ENCODE measurements at regions not wholly inside any gene's neighbourhood (a gene's known extent, or its start where the extent isn't known, plus 50 kb on each side); places are given as distances from the start of the nearest gene placed in this dataset.
"Not testable (repeated sequence)": the region's sequence is repeated elsewhere in the genome, so short reads cannot be mapped to it uniquely, and the experiment has no call there.

DNA sequence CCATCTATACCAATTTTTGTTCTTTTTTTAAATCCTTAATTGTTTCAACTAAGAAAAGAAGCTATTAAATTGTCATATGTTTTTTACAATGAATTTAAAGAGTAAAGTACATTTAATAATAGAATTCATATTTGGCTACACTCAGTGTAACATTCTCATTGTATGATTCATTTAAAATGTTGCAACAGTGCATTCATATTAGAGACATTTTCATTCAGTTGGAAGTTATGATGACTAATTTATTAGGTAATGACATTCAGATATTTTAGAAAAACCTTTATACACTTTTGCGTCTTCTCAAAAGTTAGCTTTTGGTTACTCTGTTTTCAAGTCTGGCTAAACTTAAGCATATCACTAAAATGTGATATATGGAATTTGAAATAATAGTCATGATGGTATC is 887.5 kb upstream of the NRXN1 start:
- H3K27ac ChIP-seq: no peak overlapping the region
- TF ChIP-seq, protein P1, sequence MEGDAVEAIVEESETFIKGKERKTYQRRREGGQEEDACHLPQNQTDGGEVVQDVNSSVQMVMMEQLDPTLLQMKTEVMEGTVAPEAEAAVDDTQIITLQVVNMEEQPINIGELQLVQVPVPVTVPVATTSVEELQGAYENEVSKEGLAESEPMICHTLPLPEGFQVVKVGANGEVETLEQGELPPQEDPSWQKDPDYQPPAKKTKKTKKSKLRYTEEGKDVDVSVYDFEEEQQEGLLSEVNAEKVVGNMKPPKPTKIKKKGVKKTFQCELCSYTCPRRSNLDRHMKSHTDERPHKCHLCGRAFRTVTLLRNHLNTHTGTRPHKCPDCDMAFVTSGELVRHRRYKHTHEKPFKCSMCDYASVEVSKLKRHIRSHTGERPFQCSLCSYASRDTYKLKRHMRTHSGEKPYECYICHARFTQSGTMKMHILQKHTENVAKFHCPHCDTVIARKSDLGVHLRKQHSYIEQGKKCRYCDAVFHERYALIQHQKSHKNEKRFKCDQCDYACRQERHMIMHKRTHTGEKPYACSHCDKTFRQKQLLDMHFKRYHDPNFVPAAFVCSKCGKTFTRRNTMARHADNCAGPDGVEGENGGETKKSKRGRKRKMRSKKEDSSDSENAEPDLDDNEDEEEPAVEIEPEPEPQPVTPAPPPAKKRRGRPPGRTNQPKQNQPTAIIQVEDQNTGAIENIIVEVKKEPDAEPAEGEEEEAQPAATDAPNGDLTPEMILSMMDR (IDR thresholded peaks at IDR 0.05): no peak
- H3K4me3 ChIP-seq: no peak overlapping the region
- no peak for DNase-seq (ENCODE audit: low spot score)

GRCh38 chr2:51918113-51918512 is 886.2 kb upstream of the NRXN1 start:
- Histone ChIP-seq H3K27ac (no peak overlapping the region), H3K4me3 (no peak overlapping the region)
- DNase-seq (ENCODE audit: low spot score): no peak
- TF ChIP-seq, protein P1 (IDR thresholded peaks at IDR 0.05): no peak

DNA sequence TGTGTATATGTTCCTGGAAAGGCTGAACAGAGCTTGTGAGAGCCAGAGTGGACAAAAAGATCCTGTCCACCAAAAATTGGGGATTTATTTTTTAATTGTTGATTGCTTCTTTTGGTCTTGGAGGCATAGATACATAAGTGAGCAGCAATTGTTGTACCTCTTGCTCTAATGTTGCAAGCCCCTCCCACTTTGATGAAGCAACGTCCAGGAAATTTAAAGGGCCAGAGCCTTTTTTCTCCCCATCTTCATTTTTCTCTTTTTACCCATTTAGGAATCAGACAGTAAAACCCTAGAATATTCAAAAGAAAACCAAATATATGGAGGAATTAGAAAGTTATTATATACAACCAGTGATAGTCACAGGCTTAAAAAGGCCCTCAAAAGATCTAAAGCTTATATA is 871.8 kb upstream of the NRXN1 start:
- H3K4me3 ChIP-seq: no peak overlapping the region
- TF ChIP-seq, protein P1 (IDR thresholded peaks at IDR 0.05): no peak
- DNase-seq (ENCODE audit: low spot score): no peak
- H3K27ac ChIP-seq: no peak overlapping the region

- H3K27ac ChIP-seq: no peak overlapping the region
- TF ChIP-seq, protein P1 (IDR thresholded peaks at IDR 0.05): no peak
- H3K4me3 ChIP-seq: no peak overlapping the region
- no peak for DNase-seq (ENCODE audit: low spot score)
Measured at GRCh38 chr2:51899643-51900042, 867.7 kb upstream of the NRXN1 start.

- not testable (repeated sequence) for H3K27ac ChIP-seq; DNase-seq (ENCODE audit: low spot score); H3K4me3 ChIP-seq
Measured at GRCh38 chr2:51894584-51894983, 862.7 kb upstream of the NRXN1 start.

GRCh38 chr2:51888120-51888519 is 856.2 kb upstream of the NRXN1 start:
- Histone ChIP-seq H3K27ac (no peak overlapping the region), H3K4me3 (no peak overlapping the region)
- DNase-seq (ENCODE audit: low spot score): no peak
- TF ChIP-seq, protein P1 (IDR thresholded peaks at IDR 0.05): no peak

DNA sequence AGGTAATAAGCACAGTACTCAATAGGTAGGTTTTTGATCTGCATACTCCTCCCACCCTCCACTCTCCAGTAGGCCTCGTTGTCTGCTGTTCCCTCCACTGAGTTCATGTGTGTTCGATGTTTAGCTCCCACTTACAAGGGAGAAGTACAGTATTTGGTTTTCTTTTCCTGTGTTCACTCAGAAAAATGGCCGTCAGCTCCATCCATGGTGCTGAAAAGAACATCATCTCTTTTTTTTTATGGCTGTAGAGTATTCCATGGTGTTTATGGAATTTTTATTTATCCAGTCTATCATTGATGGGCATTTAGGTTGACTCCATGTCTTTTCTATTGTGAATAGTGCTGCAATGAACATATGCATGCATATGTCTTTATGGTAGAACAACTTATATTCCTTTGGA is 849.7 kb upstream of the NRXN1 start:
- TF ChIP-seq, protein P1 (IDR thresholded peaks at IDR 0.05): no peak
- no peak overlapping the region for H3K27ac ChIP-seq
- no peak for DNase-seq (ENCODE audit: low spot score)

GRCh38 chr2:51880153-51880552 is 848.2 kb upstream of the NRXN1 start:
- TF ChIP-seq, protein P1 (IDR thresholded peaks at IDR 0.05): no peak

More for the DNA sequence above, 849.7 kb upstream of the NRXN1 start:
- H3K4me3 ChIP-seq: no peak overlapping the region

More at GRCh38 chr2:51880153-51880552, 848.2 kb upstream of the NRXN1 start:
- no peak for DNase-seq (ENCODE audit: low spot score)
- H3K27ac ChIP-seq: no peak overlapping the region
- no peak overlapping the region for H3K4me3 ChIP-seq
